Subcutaneous abdominal adipose tissue (tissue), 5 donors: ENCODE measurements at regions not wholly inside any gene's neighbourhood (a gene's known extent, or its start where the extent isn't known, plus 50 kb on each side); places are given as distances from the start of the nearest gene placed in this dataset.

Source experiments
- H3K27ac ChIP-seq: one replicate; pipeline ENCODE4 v1.7.0; 2013; ENCODE audit warnings: low read depth, mild to moderate bottlenecking, inconsistent platforms, low read length, moderate library complexity
- H3K27me3 ChIP-seq, 5 donors: one replicate each; pipeline ENCODE4 v1.7.0; 2013; ENCODE audit warnings: low read length in 5 of 5, inconsistent platforms in 1 of 5; ENCODE audit not compliant: control insufficient read depth in 5 of 5, insufficient read depth in 4 of 5
- H3K36me3 ChIP-seq, 5 donors: one replicate each; pipeline ENCODE4 v1.7.0; 2013; ENCODE audit warnings: low read length in 5 of 5; ENCODE audit not compliant: control insufficient read depth in 5 of 5, insufficient read depth in 5 of 5
- H3K4me1 ChIP-seq, 5 donors: one replicate each; pipeline ENCODE4 v1.7.0; 2013; ENCODE audit warnings: low read length in 5 of 5, mild to moderate bottlenecking in 3 of 5, moderate library complexity in 1 of 5; ENCODE audit not compliant: control insufficient read depth in 5 of 5, insufficient read depth in 5 of 5
- H3K4me3 ChIP-seq, 5 donors: one replicate each; pipeline ENCODE4 v1.7.0; 2013; ENCODE audit warnings: low read length in 5 of 5, low read depth in 1 of 5
- H3K9ac ChIP-seq, 5 donors: one replicate each; pipeline ENCODE4 v1.7.0; 2013; ENCODE audit warnings: low read length in 5 of 5, mild to moderate bottlenecking in 4 of 5, moderate library complexity in 3 of 5
- H3K9me3 ChIP-seq, 5 donors: one replicate each; pipeline ENCODE4 v1.7.0; 2013; ENCODE audit warnings: low read length in 5 of 5; ENCODE audit not compliant: control insufficient read depth in 5 of 5
- donor health status: healthy.
- donor health status: healthy.
- donor health status: healthy.
- donor health status: healthy.
- donor health status: healthy.

- no peaks in the 10 kb centered on the region for H3K36me3 ChIP-seq
- peaks cover 6 to 17% (median 13%) of the 10 kb centered on the region in 5 donors for H3K4me1 ChIP-seq
- no peaks in the 10 kb centered on the region for H3K27me3 ChIP-seq
- H3K9me3 ChIP-seq: no peaks in the 10 kb centered on the region
- no peak overlapping the region for H3K9ac ChIP-seq
- no peak overlapping the region for H3K27ac ChIP-seq
- H3K4me3 ChIP-seq: no peak overlapping the region
Observed at GRCh38 chr6:26173836-26174145, 86.6 kb downstream of the HFE start.

- no peak overlapping the region for H3K9ac ChIP-seq
- no peaks in the 10 kb centered on the region for H3K36me3 ChIP-seq
- H3K27me3 ChIP-seq: no peaks in the 10 kb centered on the region
- H3K9me3 ChIP-seq: no peaks in the 10 kb centered on the region
- H3K4me3 ChIP-seq: no peak overlapping the region
- H3K4me1 ChIP-seq: peaks cover 6 to 17% (median 13%) of the 10 kb centered on the region in 5 donors
- H3K27ac ChIP-seq: no peak overlapping the region
Observed at GRCh38 chr6:26175033-26175427, 87.8 kb downstream of the HFE start.

- Histone ChIP-seq H3K4me3 (no peak overlapping the region), H3K27me3 (no peaks in the 10 kb centered on the region), H3K4me1 (peaks cover 6 to 17% (median 13%) of the 10 kb centered on the region in 5 donors), H3K9ac (no peak overlapping the region), H3K27ac (no peak overlapping the region), H3K9me3 (no peaks in the 10 kb centered on the region), H3K36me3 (no peaks in the 10 kb centered on the region)
Observed at GRCh38 chr6:26175428-26176181, 88.4 kb downstream of the HFE start.

GRCh38 chr6:26179675-26180074 lies 92.4 kb downstream of the HFE start:
- no peaks in the 10 kb centered on the region for H3K27me3 ChIP-seq
- H3K36me3 ChIP-seq: no peaks in the 10 kb centered on the region
- no peaks in the 10 kb centered on the region for H3K9me3 ChIP-seq
- no peak overlapping the region for H3K9ac ChIP-seq
- H3K27ac ChIP-seq: no peak overlapping the region
- no peak overlapping the region for H3K4me3 ChIP-seq
- H3K4me1 ChIP-seq: peaks cover 2 to 13% (median 7%) of the 10 kb centered on the region in 5 donors

GRCh38 chr6:26180346-26180745 lies 93.1 kb downstream of the HFE start:
- no peak overlapping the region for H3K27ac ChIP-seq
- H3K4me1 ChIP-seq: peaks cover 2 to 13% (median 7%) of the 10 kb centered on the region in 5 donors
- no peaks in the 10 kb centered on the region for H3K36me3 ChIP-seq
- no peaks in the 10 kb centered on the region for H3K27me3 ChIP-seq
- H3K9me3 ChIP-seq: no peaks in the 10 kb centered on the region
- no peak overlapping the region for H3K4me3 ChIP-seq
- H3K9ac ChIP-seq: no peak overlapping the region

- no peaks in the 10 kb centered on the region for H3K36me3 ChIP-seq
- H3K9me3 ChIP-seq: no peaks in the 10 kb centered on the region
- H3K4me3 ChIP-seq: peak overlapping the region; percentile 72 to 83 (median 79)
- peaks cover 2 to 17% (median 12%) of the 10 kb centered on the region in 5 donors for H3K4me1 ChIP-seq
- H3K9ac ChIP-seq: peak overlapping the region in 3 of 5 donors; percentile 54 to 66 (median 63)
- peak overlapping the region; percentile 48 for H3K27ac ChIP-seq
- no peaks in the 10 kb centered on the region for H3K27me3 ChIP-seq
Observed at GRCh38 chr6:26183237-26183580, 96.0 kb downstream of the HFE start.

- peak overlapping the region; percentile 72 to 83 (median 79) for H3K4me3 ChIP-seq
- H3K4me1 ChIP-seq: peaks cover 2 to 23% (median 17%) of the 10 kb centered on the region in 5 donors
- no peaks in the 10 kb centered on the region for H3K36me3 ChIP-seq
- peak overlapping the region in 3 of 5 donors; percentile 54 to 66 (median 63) for H3K9ac ChIP-seq
- H3K9me3 ChIP-seq: no peaks in the 10 kb centered on the region
- peaks cover 0 to 2% (median 0%) of the 10 kb centered on the region in 5 donors for H3K27me3 ChIP-seq
- peak overlapping the region; percentile 48 for H3K27ac ChIP-seq
Observed at GRCh38 chr6:26183581-26184366, 96.5 kb downstream of the HFE start.

- Histone ChIP-seq H3K4me3 (peak overlapping the region in 4 of 5 donors; percentile 51 to 80 (median 79)), H3K9me3 (no peaks in the 10 kb centered on the region), H3K36me3 (no peaks in the 10 kb centered on the region), H3K27ac (peak overlapping the region; percentile 48), H3K9ac (peak overlapping the region in 2 of 5 donors; percentile 21 to 54), H3K4me1 (peaks cover 4 to 27% (median 24%) of the 10 kb centered on the region in 5 donors), H3K27me3 (peaks cover 0 to 4% (median 0%) of the 10 kb centered on the region in 5 donors)
Observed at GRCh38 chr6:26184367-26184891, 97.2 kb downstream of the HFE start.

- H3K9ac ChIP-seq: no peak overlapping the region
- no peak overlapping the region for H3K27ac ChIP-seq
- H3K27me3 ChIP-seq: peaks cover 0 to 4% (median 0%) of the 10 kb centered on the region in 5 donors
- H3K4me3 ChIP-seq: no peak overlapping the region
- no peaks in the 10 kb centered on the region for H3K36me3 ChIP-seq
- peaks cover 4 to 27% (median 26%) of the 10 kb centered on the region in 5 donors for H3K4me1 ChIP-seq
- H3K9me3 ChIP-seq: no peaks in the 10 kb centered on the region
Observed at GRCh38 chr6:26185004-26185403, 97.8 kb downstream of the HFE start.

- Histone ChIP-seq H3K27me3 (peaks cover 0 to 4% (median 0%) of the 10 kb centered on the region in 5 donors), H3K9me3 (no peaks in the 10 kb centered on the region), H3K27ac (no peak overlapping the region), H3K4me1 (peaks cover 4 to 27% (median 26%) of the 10 kb centered on the region in 5 donors), H3K36me3 (no peaks in the 10 kb centered on the region), H3K4me3 (no peak overlapping the region), H3K9ac (no peak overlapping the region)
Observed at GRCh38 chr6:26185802-26186201, 98.6 kb downstream of the HFE start.
